ENCODE measurements at regions not wholly inside any gene's neighbourhood (a gene's known extent, or its start where the extent isn't known, plus 50 kb on each side); places are given as distances from the start of the nearest gene placed in this dataset.

- H3K27ac ChIP-seq = no peak overlapping the region
- H3K4me1 ChIP-seq (ENCODE audit: insufficient read depth) = no peaks in the 10 kb centered on the region
- H3K27me3 ChIP-seq = no peaks in the 10 kb centered on the region
- WGBS, 3 donors = 64 to 69% (median 66%) methylated on average over 4 of the region's 4 CpGs
- TF ChIP-seq POLR2A (IDR thresholded peaks at IDR 0.05) (no peak), EP300 (IDR thresholded peaks at IDR 0.05) (no peak), CTCF (IDR thresholded peaks at IDR 0.05) (no peak)
- no peak for DNase-seq
- H3K36me3 ChIP-seq = no peaks in the 10 kb centered on the region
- intact Hi-C loops (cut with DNase I) = no loop called here
- H3K9me3 ChIP-seq = no peaks in the 10 kb centered on the region
- H3K4me3 ChIP-seq = no peak overlapping the region
These were observed 65.5 kb upstream of the SIX2 start for GRCh38 chr2:45074713-45075112.

- H3K4me1 ChIP-seq (ENCODE audit: insufficient read depth) = no peaks in the 10 kb centered on the region
- H3K9me3 ChIP-seq = no peaks in the 10 kb centered on the region
- H3K27ac ChIP-seq = no peak overlapping the region
- TF ChIP-seq CTCF (IDR thresholded peaks at IDR 0.05) = no peak
- TF ChIP-seq POLR2A (IDR thresholded peaks at IDR 0.05) = no peak
- TF ChIP-seq EP300 (IDR thresholded peaks at IDR 0.05) = no peak
- WGBS, 3 donors = 71 to 79% (median 73%) methylated on average over 8 of the region's 8 CpGs
- no peaks in the 10 kb centered on the region for H3K36me3 ChIP-seq
- intact Hi-C loops (cut with DNase I) = no loop called here
- H3K4me3 ChIP-seq = no peak overlapping the region
- no peak for DNase-seq
- no peaks in the 10 kb centered on the region for H3K27me3 ChIP-seq
These were observed 63.6 kb upstream of the SIX2 start for GRCh38 chr2:45072862-45073237.

- WGBS, 3 donors = 76 to 87% (median 77%) methylated on average over 9 of the region's 9 CpGs
- no peak for TF ChIP-seq EP300 (IDR thresholded peaks at IDR 0.05)
- no peak for TF ChIP-seq POLR2A (IDR thresholded peaks at IDR 0.05)
- TF ChIP-seq CTCF (IDR thresholded peaks at IDR 0.05) = no peak
- H3K4me3 ChIP-seq = no peak overlapping the region
These were observed 63.0 kb upstream of the SIX2 start for GRCh38 chr2:45072064-45072861.

GRCh38 chr2:45070113-45070652 is 60.9 kb upstream of the SIX2 start:
- no peak for DNase-seq
- Histone ChIP-seq H3K27ac (no peak overlapping the region), H3K4me1 (ENCODE audit: insufficient read depth) (no peaks in the 10 kb centered on the region), H3K4me3 (no peak overlapping the region), H3K27me3 (no peaks in the 10 kb centered on the region), H3K36me3 (no peaks in the 10 kb centered on the region), H3K9me3 (no peaks in the 10 kb centered on the region)
- TF ChIP-seq POLR2A (IDR thresholded peaks at IDR 0.05) (no peak), EP300 (IDR thresholded peaks at IDR 0.05) (no peak), CTCF (IDR thresholded peaks at IDR 0.05) (no peak)
- 12 to 20% (median 14%) methylated on average over 9 of the region's 9 CpGs for whole genome bisulfite sequencing, 3 donors
- intact Hi-C loops (cut with DNase I) = no loop called here

More at GRCh38 chr2:45072064-45072861, 63.0 kb upstream of the SIX2 start:
- Histone ChIP-seq H3K27ac (no peak overlapping the region), H3K4me1 (ENCODE audit: insufficient read depth) (no peaks in the 10 kb centered on the region), H3K9me3 (no peaks in the 10 kb centered on the region), H3K27me3 (no peaks in the 10 kb centered on the region), H3K36me3 (no peaks in the 10 kb centered on the region)
- DNase-seq = no peak
- intact Hi-C loops (cut with DNase I) = no loop called here

Data from ovary (tissue), 7 donors.